IMR-90 (cell line): ENCODE measurements at regions not wholly inside any gene's neighbourhood (a gene's known extent, or its start where the extent isn't known, plus 50 kb on each side); places are given as distances from the start of the nearest gene placed in this dataset.

Experiments
- ATAC-seq: fragments of 200-7000 bp; cut with Tn5 transposase; 2 replicates; pipeline ENCODE4 v1.9.1; 2020; ENCODE audit warnings: low read depth, mild to moderate bottlenecking, moderate library complexity
- BruUV-seq: library from RNA; stranded (reverse); fragments of 400-500 nt; replicated peaks from 2 replicates; lab custom pipeline; 2021; lab: Mats Ljungman, UMichigan
- CTCF ChIA-PET: fragments of 300-600 bp; formaldehyde crosslinking; extraction: SDS; loops from one replicate; lab custom pipeline; 2021; ENCODE audit warnings: antibody characterized with exemption; lab: Yijun Ruan, JAX
- POLR2A ChIA-PET: fragments of 300-600 bp; sonication (Branson Sonifier 250); formaldehyde crosslinking; loops from one replicate; lab custom pipeline; 2022; ENCODE audit warnings: antibody characterized with exemption; ENCODE audit not compliant: unreplicated experiment; lab: Charles Lee
- DNase-seq: peaks from one replicate; pipeline ENCODE4 v3.0.0; 2013
- H2AFZ ChIP-seq: replicated peaks from 2 replicates; pipeline ENCODE3; 2013; ENCODE audit warnings: low read length, mild to moderate bottlenecking; ENCODE audit not compliant: poor library complexity
- H2AK5ac ChIP-seq: 2 replicates; pipeline ENCODE4 v1.6.1; 2013; ENCODE audit warnings: low read depth, low read length, inconsistent platforms
- H2AK9ac ChIP-seq: replicated peaks from 2 replicates; pipeline ENCODE3; 2013; ENCODE audit warnings: mild to moderate bottlenecking, low read depth, low read length, moderate library complexity; ENCODE audit not compliant: poor library complexity
- H2BK120ac ChIP-seq: 2 replicates; pipeline ENCODE4 v1.6.1; 2013; ENCODE audit warnings: low read depth, low read length, inconsistent platforms
- H2BK15ac ChIP-seq: 3 replicates; pipeline ENCODE4 v1.6.1; 2013; ENCODE audit warnings: low read depth, low read length, inconsistent platforms
- H2BK20ac ChIP-seq: 2 replicates; pipeline ENCODE4 v1.6.1; 2013; ENCODE audit warnings: low read depth, mild to moderate bottlenecking, inconsistent platforms, low read length, moderate library complexity
- H2BK5ac ChIP-seq: 2 replicates; pipeline ENCODE4 v1.6.1; 2013; ENCODE audit warnings: mild to moderate bottlenecking, low read depth, low read length, inconsistent platforms; ENCODE audit not compliant: poor library complexity, severe bottlenecking
- H3K14ac ChIP-seq: replicated peaks from 2 replicates; pipeline ENCODE4 v1.6.1; 2013; ENCODE audit warnings: low read depth, low read length, inconsistent platforms
- H3K18ac ChIP-seq: 2 replicates; pipeline ENCODE4 v1.6.1; 2013; ENCODE audit warnings: low read depth, low read length, control low read depth
- H3K23ac ChIP-seq: 2 replicates; pipeline ENCODE4 v1.6.1; 2013; ENCODE audit warnings: low read depth, low read length, inconsistent platforms
- H3K27ac ChIP-seq: 2 replicates; pipeline ENCODE4 v1.5.1; 2013; ENCODE audit warnings: mild to moderate bottlenecking, control low read depth, low read length; ENCODE audit not compliant: insufficient read depth
- H3K27me3 ChIP-seq: 2 replicates; pipeline ENCODE4 v1.6.1; 2013; ENCODE audit warnings: low read length; ENCODE audit not compliant: control insufficient read depth, insufficient read depth
- H3K36me3 ChIP-seq: 2 replicates; pipeline ENCODE4 v1.6.1; 2013; ENCODE audit warnings: low read length, mixed read lengths; ENCODE audit not compliant: control insufficient read depth, insufficient read depth
- H3K4ac ChIP-seq: 2 replicates; pipeline ENCODE4 v1.6.1; 2013; ENCODE audit warnings: low read depth, low read length, inconsistent platforms
- H3K4me1 ChIP-seq: 2 replicates; pipeline ENCODE4 v1.6.1; 2013; ENCODE audit warnings: low read length, mixed read lengths; ENCODE audit not compliant: control insufficient read depth, insufficient read depth
- H3K4me2 ChIP-seq: 2 replicates; pipeline ENCODE4 v1.6.1; 2013; ENCODE audit warnings: low read depth, mild to moderate bottlenecking, control low read depth, low read length, moderate library complexity
- H3K4me3 ChIP-seq: 2 replicates; pipeline ENCODE4 v1.5.1; 2013; ENCODE audit warnings: low read depth, mild to moderate bottlenecking, control low read depth, low read length, moderate library complexity; ENCODE audit not compliant: insufficient read depth
- H3K56ac ChIP-seq: 2 replicates; pipeline ENCODE4 v1.6.1; 2013; ENCODE audit warnings: low read length, inconsistent platforms; ENCODE audit not compliant: insufficient read depth; ENCODE audit errors: extremely low read depth
- H3K79me1 ChIP-seq, 2 experiments: 2 replicates each; pipeline ENCODE4 v1.6.1; 2013; ENCODE audit warnings: low read length in 2 of 2, inconsistent platforms in 1 of 2, low read depth in 1 of 2
- H3K9ac ChIP-seq: 2 replicates; pipeline ENCODE4 v1.6.1; 2013; ENCODE audit warnings: low read depth, low read length, control low read depth
- H3K9me1 ChIP-seq: 2 replicates; pipeline ENCODE4 v1.6.1; 2013; ENCODE audit warnings: low read length, inconsistent platforms; ENCODE audit not compliant: insufficient read depth
- H3K9me3 ChIP-seq: 2 replicates; pipeline ENCODE4 v1.6.1; 2013; ENCODE audit warnings: low read length; ENCODE audit not compliant: control insufficient read depth, insufficient read depth
- H4K20me1 ChIP-seq: 2 replicates; pipeline ENCODE4 v1.6.1; 2013; ENCODE audit warnings: low read length, inconsistent platforms; ENCODE audit not compliant: insufficient read depth
- H4K5ac ChIP-seq: 2 replicates; pipeline ENCODE4 v1.6.1; 2013; ENCODE audit warnings: mild to moderate bottlenecking, low read depth, low read length, control low read depth
- H4K8ac ChIP-seq, 2 experiments: 2 replicates each; pipeline ENCODE4 v1.6.1; 2013; ENCODE audit warnings: low read depth in 2 of 2, low read length in 2 of 2, control low read depth in 1 of 2, inconsistent platforms in 1 of 2
- H4K91ac ChIP-seq: 2 replicates; pipeline ENCODE4 v1.6.1; 2013; ENCODE audit warnings: low read depth, low read length, inconsistent platforms; ENCODE audit not compliant: insufficient read depth
- BHLHE40 ChIP-seq: fragments of 150-350 bp; IDR thresholded peaks from 2 replicates; pipeline ENCODE4 v1.6.1; 2016; ENCODE audit warnings: mild to moderate bottlenecking, low read depth, low read length
- CEBPB ChIP-seq: IDR thresholded peaks from 2 replicates; pipeline ENCODE4 v1.6.1; 2012; ENCODE audit warnings: low read depth, low read length, improper control_type of control experiment
- FOS ChIP-seq: fragments of 150-350 bp; IDR thresholded peaks from 2 replicates; pipeline ENCODE4 v1.6.1; 2016; ENCODE audit warnings: low read depth, low read length
- MAFK ChIP-seq: IDR thresholded peaks from 2 replicates; pipeline ENCODE4 v1.6.1; 2012; ENCODE audit warnings: low read depth, low read length, improper control_type of control experiment
- MAZ ChIP-seq: IDR thresholded peaks from 2 replicates; pipeline ENCODE4 v1.6.1; 2012; ENCODE audit warnings: low read depth, mild to moderate bottlenecking, low read length, improper control_type of control experiment, moderate library complexity, borderline replicate concordance
- RFX5 ChIP-seq: IDR thresholded peaks from 2 replicates; pipeline ENCODE4 v1.8.0; 2012; ENCODE audit warnings: low read depth, mild to moderate bottlenecking, low read length, moderate library complexity
- SMC3 ChIP-seq: fragments of 150-350 bp; IDR thresholded peaks from 2 replicates; pipeline ENCODE4 v1.6.1; 2016; ENCODE audit warnings: low read depth, mild to moderate bottlenecking, antibody characterized with exemption, low read length, moderate library complexity
- USF2 ChIP-seq: fragments of 150-350 bp; IDR thresholded peaks from 2 replicates; pipeline ENCODE4 v1.6.1; 2017; ENCODE audit warnings: mild to moderate bottlenecking, antibody characterized with exemption, low read length, low read depth
- WGBS, 2 experiments: methylation state at CpG; one replicate each; pipeline versions ENCODE4 v1.1.5 to v1.1.7; 2013; ENCODE audit warnings: missing lambda C conversion rate in 2 of 2; ENCODE audit not compliant: insufficient read length in 1 of 2; ENCODE audit errors: extremely low coverage in 2 of 2; 5-methylcytosine and 5-hydroxymethylcytosine counted together
- dilution Hi-C: fragments of 300-500 bp; cut with HindIII; formaldehyde crosslinking; loops from one replicate; pipeline ENCODE4 v1.14.3; 2018; ENCODE audit warnings: low sequenced_read_pairs; ENCODE audit not compliant: unreplicated experiment
- in situ Hi-C: fragments of 300-500 bp; cut with MboI; formaldehyde crosslinking; loops from 3 replicates; pipeline ENCODE4 v1.14.3; 2019; ENCODE audit warnings: low sequenced_read_pairs, inconsistent platforms, mixed read lengths
- intact Hi-C: fragments of 100-400 bp; cut with micrococcal nuclease; formaldehyde crosslinking; loops from 2 replicates; pipeline ENCODE4 v1.10.0; 2022

GRCh38 chr2:67842375-67842959 lies 220.3 kb downstream of the C1D start:
- Histone ChIP-seq H3K23ac (no peak overlapping the region), H3K36me3 (no peaks in the 10 kb centered on the region), H3K4me1 (peaks cover 9% of the 10 kb centered on the region), H2AFZ (no peak overlapping the region), H2BK20ac (no peak overlapping the region; the same call in 1 of the 2 replicates), H2BK5ac (no peak overlapping the region), H3K56ac (no peak overlapping the region), H3K9ac (no peak overlapping the region), H3K27me3 (no peaks in the 10 kb centered on the region), H3K14ac (no peak overlapping the region), H3K4ac (0 out of 2 replicates have a peak overlapping the region, but pooled peaks have one; percentile 8), H2BK15ac (no peak overlapping the region), H4K91ac (no peak overlapping the region), H3K9me3 (no peaks in the 10 kb centered on the region), H3K4me3 (no peak overlapping the region), H3K18ac (no peak overlapping the region), H3K27ac (no peak overlapping the region), H2AK5ac (peak overlapping the region; percentile 36; the same call in 1 of the 2 replicates), H4K5ac (no peak overlapping the region), H2BK120ac (0 out of 2 replicates have a peak overlapping the region, but pooled peaks have one; percentile 0), H2AK9ac (no peak overlapping the region), H3K9me1 (peaks cover 4% of the 10 kb centered on the region; the same call in 1 of the 2 replicates), H4K20me1 (no peaks in the 10 kb centered on the region), H3K4me2 (no peak overlapping the region), H3K79me1 (no peaks in the 10 kb centered on the region), H4K8ac (no peak overlapping the region)
- ChIA-PET CTCF (interaction anchor here (0.5 to 1.1 kb wide), 3 partner anchors 190 to 222 kb away, joined by 3 read pairs; no protein-coding TSS in a partner anchor), POLR2A (interaction anchor here (0.5 kb wide), 1 partner anchor 456 kb away, joined by 3 read pairs; no protein-coding TSS in a partner anchor)
- TF ChIP-seq CEBPB (no peak), FOS (no peak), MAZ (no peak), BHLHE40 (no peak), RFX5 (no peak), USF2 (no peak), MAFK (no peak), SMC3 (no peak)
- ATAC-seq (no peak), DNase-seq (no peak)
- intact Hi-C loops = loop anchor here (5.0 to 10.0 kb wide), 3 partner anchors 518 to 1828 kb away; no protein-coding TSS in a partner anchor
- no TSS peak for BruUV-seq
- dilution Hi-C loops = no loop called here
- in situ Hi-C loops = loop anchor here (10.0 to 25.0 kb wide), 4 partner anchors 182 to 1268 kb away; no protein-coding TSS in a partner anchor
- WGBS, 2 experiments = 83% methylated on average over 2 of the region's 9 CpGs; no CpG with 5 or more reads in 1 of the 2 experiments
